ENCODE measurements at regions not wholly inside any gene's neighbourhood (a gene's known extent, or its start where the extent isn't known, plus 50 kb on each side); places are given as distances from the start of the nearest gene placed in this dataset.

DNA sequence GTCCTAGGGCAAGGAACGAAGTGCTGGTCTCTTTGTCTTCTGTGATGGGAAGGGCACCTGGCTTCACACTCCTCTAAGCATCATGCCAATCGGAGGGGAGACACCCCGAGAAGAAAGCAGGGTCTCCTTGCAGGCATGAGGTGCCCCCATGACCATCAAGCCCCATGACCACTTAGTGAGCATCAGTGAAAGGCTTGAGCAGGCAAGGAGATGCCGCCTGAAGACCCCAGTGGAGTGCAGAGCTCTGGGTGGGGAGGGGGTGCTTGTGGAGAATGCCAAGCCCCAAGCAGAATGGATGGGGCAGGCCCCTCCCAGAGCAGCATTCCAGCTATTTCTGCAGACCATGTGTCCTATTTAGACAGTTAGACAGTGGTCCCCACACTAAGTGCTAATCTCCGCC is 232.7 kb upstream of the TNRC6C start:
- DNase-seq (ENCODE audit: low spot score) = no peak

DNA sequence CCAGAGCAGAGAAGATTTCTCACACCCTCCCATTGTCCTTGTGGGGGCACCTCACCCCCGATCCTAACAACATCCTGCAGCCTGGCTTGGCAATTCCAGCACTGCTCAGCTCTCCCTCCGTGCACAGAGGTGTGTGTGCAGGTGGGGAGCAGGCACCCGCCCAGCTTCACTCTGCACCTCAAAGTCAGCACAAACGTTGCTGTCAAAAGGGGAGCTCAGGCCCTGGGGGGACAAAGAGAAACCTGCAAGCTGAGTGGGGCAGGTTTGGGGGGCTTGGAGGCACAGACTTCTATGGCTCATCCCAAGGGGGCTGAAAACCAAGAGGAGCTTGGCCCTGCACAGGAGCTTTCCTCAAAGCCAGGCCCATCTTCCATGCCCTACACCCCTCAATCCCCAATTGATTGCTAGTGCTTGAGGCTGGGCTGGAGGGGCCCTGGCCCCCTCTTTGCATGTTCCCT is 231.9 kb upstream of the TNRC6C start:
- DNase-seq (ENCODE audit: low spot score) = no peak

DNA sequence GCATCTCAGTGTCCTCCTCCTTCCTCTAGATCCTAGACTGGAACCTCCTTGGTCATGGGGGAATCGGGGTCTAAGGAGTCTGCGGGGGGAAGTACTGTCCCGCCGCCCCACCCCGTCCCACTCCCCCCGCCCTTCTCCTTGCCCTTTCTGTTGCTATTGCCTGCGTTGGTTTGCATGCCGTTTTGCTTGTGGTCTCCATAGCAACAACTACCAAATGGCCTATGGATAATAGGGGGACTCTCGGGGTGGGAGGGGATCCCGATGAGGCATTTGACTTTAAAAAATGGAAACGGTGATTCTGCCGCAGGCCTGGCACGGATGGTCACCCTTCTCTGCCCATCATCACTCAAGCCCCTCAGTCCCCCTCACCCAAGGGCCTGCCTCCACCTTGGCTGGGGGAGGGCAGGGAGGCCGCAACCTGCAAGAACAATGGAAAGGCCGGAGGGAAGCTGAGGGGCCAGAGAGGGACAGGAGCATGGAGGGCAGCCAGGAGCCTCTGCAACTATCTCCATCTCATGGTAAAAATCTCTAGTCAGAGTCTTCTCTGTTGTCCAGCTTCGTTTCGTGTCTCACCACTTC is 231.4 kb upstream of the TNRC6C start:
- no peak for DNase-seq (ENCODE audit: low spot score)

DNA sequence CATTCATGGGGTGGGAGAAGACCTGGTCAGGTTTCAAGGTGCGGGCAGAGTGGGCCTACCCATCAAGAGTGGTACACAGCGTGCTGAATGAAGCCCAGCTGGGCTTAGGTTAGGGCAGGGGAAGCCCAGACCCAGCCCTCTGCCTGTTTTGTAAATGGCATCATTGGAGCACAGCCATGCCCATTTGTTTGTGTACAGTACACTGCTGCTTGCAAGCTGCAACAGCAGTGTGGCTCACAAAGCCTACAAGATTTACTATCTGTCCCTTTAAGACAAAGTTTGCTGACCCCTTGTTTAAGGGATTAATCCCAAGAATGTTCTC is 230.1 kb upstream of the TNRC6C start:
- DNase-seq (ENCODE audit: low spot score) = no peak

DNA sequence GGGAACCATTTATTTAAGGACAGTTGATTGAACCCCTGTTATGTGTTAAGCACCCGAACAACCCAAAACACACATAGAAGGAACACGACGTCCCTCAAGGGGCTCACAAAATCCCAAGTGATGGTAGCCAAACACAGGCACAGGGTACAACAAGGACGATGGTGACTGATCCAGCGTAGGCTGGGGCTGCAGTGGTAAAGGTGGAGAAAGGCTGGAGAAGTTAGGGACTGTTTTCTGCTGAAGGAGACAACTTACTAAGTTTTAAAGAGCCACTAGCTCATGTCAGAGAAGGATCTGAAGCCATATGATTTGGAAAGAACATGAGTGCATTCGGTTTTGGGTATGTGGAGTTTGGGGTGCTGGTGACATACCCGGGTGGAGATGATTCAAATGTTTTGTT is 229.6 kb upstream of the TNRC6C start:
- DNase-seq (ENCODE audit: low spot score) = no peak

DNA sequence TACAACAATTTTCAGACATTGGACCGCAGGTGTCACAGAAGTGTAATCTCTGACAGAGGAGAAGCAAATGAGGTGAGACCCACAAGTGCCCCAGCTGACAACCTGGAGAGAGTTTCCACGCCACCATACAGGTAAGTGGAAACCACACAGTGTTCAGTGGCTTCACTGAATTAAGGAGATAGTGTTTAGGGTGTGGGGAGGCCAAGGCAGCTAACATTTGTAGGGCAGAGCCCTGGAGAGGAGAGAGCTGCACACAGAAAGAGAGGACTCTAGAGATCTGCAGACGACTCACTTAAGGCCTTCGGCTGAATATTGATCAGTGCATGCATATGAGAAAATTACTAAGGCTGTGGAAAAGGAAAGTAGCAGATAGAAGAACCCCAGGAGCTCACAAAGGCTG is 228.9 kb upstream of the TNRC6C start:
- DNase-seq (ENCODE audit: low spot score) = no peak

DNA sequence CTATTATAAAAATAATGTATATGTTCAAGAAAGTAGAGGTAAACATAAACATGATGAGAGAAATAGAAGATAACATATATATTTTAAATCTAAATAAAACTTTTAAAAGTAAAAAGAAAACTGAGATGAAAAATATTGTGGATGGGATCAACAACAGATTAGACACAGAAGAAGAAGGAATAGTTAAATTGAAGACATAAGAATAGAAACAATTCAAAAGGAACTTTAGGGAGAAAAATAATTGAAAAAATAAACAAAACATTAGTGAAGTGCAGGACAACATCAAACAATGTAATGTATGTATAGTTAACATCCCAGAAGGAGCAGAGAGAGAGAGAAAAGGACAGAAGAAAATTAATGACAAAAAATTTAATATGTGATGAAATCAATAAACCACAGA is 228.1 kb upstream of the TNRC6C start:
- no peak for DNase-seq (ENCODE audit: low spot score)

DNA sequence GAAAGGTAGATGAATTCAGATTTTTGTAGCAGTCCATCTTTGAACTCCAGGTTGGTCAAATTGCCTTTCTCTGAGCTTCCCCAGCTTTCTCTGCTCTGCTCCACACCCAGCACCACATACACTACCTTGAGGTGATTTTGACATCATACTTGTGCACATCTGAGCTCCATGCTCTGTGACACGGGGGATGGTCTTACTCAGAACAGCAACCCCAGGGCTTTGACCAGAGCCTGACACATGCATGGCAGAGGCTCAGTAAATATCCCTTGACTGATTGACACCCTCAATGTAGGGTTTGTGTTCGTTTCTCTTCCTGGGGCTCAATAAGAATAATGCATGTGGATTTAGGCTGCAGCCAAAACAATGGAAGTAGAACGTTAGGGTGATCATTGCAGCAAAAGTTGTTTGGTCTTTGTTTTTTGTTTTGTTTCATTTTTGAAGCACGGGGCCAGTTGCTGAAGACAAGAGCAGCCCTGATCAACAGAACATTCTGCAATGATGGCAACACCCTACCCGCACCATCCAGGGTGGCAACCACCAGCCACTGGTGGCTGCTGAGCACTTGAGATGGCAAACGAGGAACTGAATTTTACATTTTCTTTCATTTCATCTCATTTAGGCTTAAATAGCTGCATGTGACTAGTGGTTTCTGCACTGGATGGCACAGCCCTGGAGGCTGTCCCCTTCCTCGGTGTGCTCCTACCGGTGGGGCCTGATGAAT is 224.8 kb upstream of the TNRC6C start:
- DNase-seq (ENCODE audit: low spot score) = no peak

DNA sequence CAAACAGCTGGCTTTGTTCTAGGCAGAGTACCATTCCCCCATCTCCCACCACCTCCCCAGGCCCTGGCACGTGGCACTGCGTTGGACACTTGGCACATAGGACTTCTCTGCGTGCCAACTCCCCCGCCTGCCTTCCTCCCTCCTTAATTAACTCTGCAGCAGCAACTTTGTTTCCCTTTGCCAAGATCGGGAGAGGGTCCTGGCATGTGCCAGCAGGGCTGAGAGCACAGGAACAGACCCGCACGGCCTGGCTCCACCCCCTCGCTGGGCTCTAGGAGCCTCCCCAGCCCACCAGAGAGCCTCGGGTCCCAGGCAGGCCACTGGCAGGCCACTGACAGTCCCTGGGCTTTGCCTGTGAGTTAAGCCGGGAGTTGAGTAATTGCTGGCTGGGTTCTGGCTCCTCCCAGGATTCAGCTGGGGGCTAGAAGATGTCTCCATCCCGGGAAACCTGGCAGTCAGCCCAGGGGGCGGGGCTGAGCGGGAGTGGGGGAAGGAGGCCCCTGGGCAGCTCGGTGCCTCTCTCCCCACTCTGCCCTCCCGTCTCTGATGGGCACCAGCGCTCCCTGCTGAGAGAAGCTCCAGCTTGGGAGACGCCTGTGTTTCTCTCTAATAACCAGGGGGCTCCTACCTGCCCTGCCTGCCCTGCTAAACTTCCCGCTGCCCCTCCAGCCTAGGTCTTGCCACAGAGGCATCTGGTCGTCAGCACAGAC is 224.0 kb upstream of the TNRC6C start:
- no peak for DNase-seq (ENCODE audit: low spot score)

DNA sequence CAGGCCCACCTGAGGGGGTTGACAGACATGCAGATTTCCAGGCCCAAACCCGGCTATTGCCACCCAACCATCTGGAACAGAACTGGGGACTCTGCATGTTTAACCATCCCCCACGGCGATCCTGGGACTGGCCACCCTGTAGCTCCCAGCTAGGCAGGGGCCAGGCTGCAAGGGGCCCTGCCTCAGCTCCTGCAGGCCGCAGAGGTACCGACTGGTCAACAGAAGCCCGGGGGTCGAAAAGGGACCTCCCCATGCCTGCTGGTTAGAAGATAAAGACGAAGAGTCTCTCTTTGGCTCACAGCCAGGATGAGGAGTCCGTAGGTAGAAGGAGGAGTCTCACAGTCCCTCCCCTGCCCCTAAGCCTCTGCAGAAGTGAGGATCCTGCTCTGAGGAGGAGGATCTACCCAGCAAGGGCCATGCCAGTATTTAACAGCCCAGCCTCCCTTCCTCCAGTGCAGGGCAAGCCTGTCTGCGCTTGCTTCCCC is 223.4 kb upstream of the TNRC6C start:
- DNase-seq (ENCODE audit: low spot score) = no peak

DNA sequence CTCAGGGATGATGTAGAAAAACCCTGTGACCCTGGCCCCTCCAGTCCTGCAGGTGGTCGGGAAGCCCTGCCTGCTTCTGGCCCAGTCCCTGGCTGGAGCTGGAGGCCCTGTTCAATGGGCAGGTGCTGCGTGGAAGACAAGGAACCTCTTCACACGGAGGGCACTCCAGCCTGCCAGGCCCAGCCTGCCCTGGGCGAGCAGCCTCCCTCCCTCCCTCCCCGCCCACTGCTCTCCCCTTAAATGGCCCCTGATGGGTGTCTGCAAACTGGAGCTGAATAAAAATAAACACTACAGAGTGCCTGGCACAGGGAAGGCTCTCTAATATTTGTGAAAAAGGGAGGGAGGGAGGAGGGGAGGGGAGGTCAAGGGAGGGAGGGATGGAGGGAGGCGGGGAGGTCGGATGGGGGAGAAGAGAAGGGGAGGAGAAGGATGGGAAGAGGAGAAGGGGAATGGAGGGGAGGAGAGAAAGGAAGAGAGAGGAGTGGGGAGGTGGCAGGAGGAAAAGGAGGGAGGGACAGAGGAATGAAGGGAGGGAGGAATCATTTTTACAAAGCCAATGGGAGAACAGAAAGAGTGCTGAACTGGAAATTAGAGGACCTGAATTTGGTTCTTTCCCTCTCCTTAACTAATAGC is 222.8 kb upstream of the TNRC6C start:
- no peak for DNase-seq (ENCODE audit: low spot score)

DNA sequence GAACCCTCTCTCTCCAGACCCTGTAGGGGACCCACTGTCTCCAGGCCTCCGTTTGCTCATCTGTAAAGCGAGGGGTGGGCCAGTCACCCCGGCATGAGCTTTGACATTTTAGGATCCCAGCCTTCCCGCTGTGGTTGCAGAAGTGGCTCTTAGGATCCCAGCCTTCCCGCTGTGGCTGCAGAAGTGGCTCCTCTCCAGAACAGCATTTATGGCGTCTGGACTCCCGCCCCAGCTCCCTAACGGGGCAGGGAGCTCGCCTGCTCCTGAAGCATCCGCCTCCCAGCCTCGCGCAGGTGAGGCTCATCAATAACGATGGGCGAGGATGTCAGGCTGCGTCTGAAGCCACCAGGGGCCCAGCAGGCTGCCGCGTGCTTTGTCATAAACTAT is 222.3 kb upstream of the TNRC6C start:
- DNase-seq (ENCODE audit: low spot score) = no peak

DNA sequence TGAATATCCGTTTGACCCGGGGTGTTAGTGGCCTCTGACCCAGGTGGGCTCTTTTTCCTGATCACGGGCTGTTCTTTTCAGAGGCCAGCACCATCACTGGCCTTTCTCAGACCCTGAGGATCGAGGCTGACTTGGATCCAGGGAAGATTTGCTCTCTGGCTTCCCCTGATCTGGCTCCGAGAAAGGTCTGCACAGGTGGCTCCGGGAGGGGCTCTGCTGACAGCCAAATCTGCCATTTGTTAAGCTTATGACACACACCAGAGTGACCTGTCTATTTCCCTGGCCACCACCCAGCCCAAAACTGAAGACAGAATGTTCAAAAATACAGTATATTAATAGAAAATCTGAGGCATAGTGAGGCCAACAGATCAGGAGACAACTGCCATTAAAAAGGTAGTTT is 221.8 kb upstream of the TNRC6C start:
- no peak for DNase-seq (ENCODE audit: low spot score)

DNA sequence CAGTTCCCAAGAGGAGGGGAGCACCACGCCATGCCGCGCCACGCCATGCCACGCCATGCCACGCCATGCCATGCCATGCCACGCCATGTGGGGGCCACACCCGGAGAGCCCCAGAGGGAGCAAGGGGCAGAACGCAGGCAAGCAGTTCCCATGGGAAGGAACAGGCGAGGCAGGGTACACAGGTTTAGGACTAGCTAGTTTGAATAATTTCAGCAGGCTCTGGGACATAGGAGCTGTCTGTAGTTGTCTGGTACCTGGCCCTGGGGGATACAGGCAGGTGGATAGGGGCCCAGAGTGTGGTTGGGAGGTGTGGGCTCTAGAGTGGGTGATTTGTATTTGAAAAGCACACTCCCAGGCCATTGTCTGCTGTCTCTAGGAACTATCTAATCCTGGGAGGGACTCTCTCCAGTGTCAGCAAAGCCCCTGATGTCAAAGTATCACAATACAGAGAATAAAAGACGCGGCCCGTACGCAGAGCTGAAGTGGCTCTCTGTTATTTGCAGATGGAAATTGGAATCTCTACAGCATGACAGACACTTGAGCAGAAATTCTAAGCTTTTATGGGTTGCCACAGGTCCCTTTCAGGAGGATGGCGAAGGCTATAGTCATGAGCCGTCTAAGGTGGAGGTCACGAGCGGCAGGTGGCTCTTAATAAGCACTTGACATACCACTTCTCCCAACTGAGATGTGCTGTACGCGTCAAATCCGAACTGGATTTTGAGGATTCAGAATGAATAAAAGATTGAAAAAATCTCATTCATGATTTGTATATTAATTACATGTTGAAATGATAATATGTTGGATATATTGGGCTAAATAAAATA is 220.8 kb upstream of the TNRC6C start:
- no peak for DNase-seq (ENCODE audit: low spot score)

DNA sequence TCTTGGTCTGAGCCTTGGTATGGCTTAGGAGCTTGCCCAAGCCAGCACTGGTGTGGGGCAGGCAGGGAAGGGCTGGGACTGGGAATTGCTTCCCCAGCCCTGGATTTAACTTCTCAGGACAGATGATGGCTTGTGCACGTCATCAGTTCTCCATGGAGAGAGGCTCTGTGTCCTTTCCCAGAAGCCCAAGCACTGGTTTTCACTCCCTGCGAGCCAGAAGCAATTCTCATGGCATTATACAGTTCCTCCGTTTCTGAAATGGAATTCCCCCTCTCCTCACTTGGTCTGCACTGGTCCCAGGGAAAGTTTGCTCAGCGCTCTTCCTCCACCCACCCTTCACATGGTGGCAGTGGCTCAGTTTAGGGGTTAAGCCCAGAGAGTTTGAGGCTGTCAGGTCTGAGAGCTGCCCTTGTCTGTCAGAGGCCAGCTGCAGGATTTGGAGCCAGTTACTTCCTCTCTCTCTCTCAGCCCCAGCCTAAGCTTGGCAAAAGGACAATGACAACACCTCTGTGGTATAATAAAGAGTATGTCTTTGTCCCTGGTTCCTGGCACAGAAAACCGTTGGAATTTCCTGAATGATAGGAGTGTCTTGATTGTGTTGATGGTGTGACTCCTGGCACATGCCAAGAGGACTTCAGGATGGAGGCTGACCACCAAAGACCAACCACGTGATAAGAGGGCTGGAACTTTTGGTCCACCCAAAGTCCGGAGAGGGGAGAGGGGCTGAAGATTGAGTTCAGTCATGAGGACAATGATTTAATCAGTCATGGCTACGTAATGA is 219.6 kb upstream of the TNRC6C start:
- peak; percentile 28 for DNase-seq (ENCODE audit: low spot score)

DNA sequence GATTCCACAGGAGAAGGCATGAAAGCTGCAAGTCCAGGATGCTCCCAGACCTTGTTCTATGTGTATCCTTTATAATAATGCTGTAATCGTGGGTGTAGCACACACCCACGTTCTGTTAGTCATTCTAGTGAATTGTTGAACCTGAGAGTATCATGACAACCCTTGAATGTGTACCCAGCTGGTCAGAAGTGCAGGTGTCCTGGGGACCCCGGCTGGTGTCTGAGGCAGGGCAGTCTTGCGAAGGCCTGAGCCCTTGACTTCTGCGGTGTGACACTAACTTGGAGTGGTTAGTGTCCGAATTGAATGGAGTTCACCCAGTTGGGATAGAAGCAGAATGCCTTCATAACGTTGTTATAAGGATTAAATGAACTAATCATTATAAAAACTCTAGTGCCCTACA is 218.0 kb upstream of the TNRC6C start:
- DNase-seq (ENCODE audit: low spot score) = no peak

DNA sequence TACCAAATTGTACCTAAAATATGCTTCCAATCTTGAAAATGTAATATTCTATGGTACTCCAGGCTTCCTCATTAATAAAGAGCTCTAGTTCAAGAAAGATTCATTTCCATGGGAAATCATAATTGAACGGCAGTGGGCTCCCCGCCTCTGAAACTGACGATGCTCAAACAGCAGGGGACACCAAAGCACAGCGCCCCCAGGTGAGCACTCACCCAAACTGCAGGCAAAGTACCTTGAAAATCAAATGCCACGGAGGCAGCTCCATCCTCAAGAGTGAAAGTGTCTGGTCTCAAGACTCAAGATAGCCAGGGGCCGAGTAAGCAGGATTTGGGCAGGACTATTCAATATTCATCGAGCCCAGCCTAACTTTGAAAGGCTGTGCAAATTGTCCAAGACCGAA is 217.4 kb upstream of the TNRC6C start:
- DNase-seq (ENCODE audit: low spot score) = no peak

DNA sequence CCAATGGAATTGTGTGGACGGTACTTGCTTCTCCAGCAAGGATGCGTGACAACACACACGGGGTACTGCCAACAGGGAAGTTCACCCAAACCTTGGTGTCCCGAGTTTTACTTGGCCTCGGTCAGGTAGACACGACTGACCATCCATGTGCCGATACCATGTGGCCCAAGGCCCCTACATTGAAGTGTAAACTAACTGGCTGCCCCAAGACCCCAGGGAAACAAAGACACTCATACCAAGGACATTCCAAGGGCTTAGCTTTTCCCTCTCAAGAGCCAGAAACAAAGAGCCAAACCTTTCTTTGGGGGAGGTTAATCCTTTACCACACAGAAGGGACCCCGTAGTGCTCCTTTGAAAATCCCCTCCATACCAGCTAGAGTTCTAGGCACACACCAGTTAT is 215.9 kb upstream of the TNRC6C start:
- no peak for DNase-seq (ENCODE audit: low spot score)

DNA sequence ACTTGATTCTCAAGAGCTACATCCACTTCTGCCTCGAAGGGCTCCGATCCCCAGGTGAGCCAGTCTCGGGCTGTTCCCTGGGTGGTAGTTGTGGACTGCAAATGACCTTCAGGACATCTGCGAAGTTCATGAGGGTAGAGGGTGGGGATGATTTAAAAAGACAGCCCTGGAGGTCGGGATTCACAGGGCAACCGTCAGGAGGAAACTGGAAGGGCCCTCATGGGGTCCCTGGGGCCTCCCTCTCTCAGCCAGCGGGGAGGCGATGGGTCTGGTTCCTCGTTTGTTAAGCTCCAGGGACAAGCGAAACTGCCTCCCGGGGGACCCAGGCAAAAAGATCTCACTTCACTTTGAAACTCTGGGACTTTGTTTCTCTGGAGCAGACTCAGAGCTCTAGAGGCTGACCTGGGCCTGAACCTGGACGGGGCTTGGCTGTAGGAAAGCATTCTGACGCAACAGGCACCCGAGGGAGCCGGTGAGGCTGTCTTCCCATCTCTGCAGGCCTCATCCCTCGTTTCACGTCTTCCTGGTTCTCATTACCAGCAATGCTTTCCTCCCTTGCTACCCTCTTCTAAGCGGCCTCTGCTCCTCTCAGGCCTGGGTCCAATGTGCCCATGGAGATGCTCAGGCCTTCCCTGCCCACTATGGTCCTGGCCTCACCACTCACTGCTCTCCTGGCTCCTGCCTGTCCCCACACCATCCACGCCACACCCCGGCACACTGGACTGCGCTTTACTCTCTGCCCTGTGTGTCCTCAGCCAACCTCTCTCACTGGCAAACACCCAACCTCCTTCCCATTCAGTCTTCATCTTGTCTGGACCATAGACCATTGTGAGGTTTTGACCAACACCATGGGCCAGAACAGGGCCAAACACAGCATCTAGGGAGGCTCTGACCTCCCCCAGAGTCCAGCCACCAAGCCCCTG is 214.2 kb upstream of the TNRC6C start:
- no peak for DNase-seq (ENCODE audit: low spot score)

DNA sequence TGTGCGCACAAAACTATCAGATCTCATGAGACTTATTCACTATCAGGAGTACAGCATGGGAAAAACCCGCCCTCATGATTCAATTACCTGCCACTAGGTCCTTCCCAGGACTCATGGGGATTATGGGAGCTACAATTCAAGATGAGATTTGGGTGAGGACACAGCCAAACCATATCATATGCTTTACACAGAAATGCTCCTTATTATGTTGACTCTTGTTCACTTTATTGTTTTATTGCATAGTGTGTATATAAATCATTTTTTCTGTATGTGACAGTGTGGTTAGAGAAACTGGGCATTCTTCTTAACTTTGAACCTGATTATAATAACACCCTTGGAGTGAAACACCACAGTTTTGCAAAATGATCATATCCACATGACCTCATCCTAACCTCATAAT is 212.8 kb upstream of the TNRC6C start:
- no peak for DNase-seq (ENCODE audit: low spot score)

All from SW480 (cell line).